MM.1S (cell line): ENCODE measurements at regions not wholly inside any gene's neighbourhood (a gene's known extent, or its start where the extent isn't known, plus 50 kb on each side); places are given as distances from the start of the nearest gene placed in this dataset.

ENCODE experiments used
- DNase-seq: peaks from one replicate; pipeline ENCODE4 v3.0.0-alpha.2; 2015
- H2AFZ ChIP-seq: fragments of 300-600 bp; sonication (generic); 2 replicates; pipeline ENCODE4 v1.6.0; 2016; ENCODE audit warnings: antibody characterized with exemption, low read length
- H3F3A ChIP-seq: fragments of 300-600 bp; sonication (generic); 2 replicates; pipeline ENCODE4 v1.6.1; 2016; ENCODE audit warnings: mild to moderate bottlenecking, antibody characterized with exemption, low read length, moderate library complexity, mixed read lengths; ENCODE audit not compliant: insufficient read depth
- H3K27ac ChIP-seq: fragments of 300-600 bp; sonication (generic); 2 replicates; pipeline ENCODE4 v1.5.1; 2016; ENCODE audit warnings: mild to moderate bottlenecking, low read length
- H3K27me3 ChIP-seq: fragments of 300-600 bp; sonication (generic); replicated peaks from 2 replicates; pipeline ENCODE4 v1.6.0; 2016; ENCODE audit warnings: low read length; ENCODE audit not compliant: insufficient read depth
- H3K36me3 ChIP-seq: fragments of 300-600 bp; sonication (generic); replicated peaks from 2 replicates; pipeline ENCODE4 v1.6.1; 2016; ENCODE audit warnings: mild to moderate bottlenecking, low read length, mixed read lengths; ENCODE audit not compliant: insufficient read depth
- H3K4me1 ChIP-seq: fragments of 300-600 bp; sonication (generic); 2 replicates; pipeline ENCODE4 v1.6.1; 2016; ENCODE audit warnings: low read length, mixed read lengths
- H3K4me2 ChIP-seq: fragments of 300-600 bp; sonication (generic); 2 replicates; pipeline ENCODE4 v1.6.0; 2016; ENCODE audit warnings: low read depth, low read length
- H3K4me3 ChIP-seq: fragments of 300-600 bp; sonication (generic); 2 replicates; pipeline ENCODE4 v1.5.1; 2016; ENCODE audit warnings: low read length, mixed read lengths
- H3K79me2 ChIP-seq: fragments of 300-600 bp; sonication (generic); 2 replicates; pipeline ENCODE4 v1.6.1; 2016; ENCODE audit warnings: mixed run types, low read length, mixed read lengths
- H3K9ac ChIP-seq: fragments of 300-600 bp; sonication (generic); 2 replicates; pipeline ENCODE4 v1.6.1; 2016; ENCODE audit warnings: low read length, mixed read lengths
- H3K9me2 ChIP-seq: fragments of 300-600 bp; sonication (generic); replicated peaks from 2 replicates; pipeline ENCODE4 v1.6.1; 2016; ENCODE audit warnings: mild to moderate bottlenecking, low read length, mixed read lengths; ENCODE audit not compliant: insufficient read depth
- H3K9me3 ChIP-seq: fragments of 300-600 bp; sonication (generic); replicated peaks from 2 replicates; pipeline ENCODE4 v1.6.1; 2016; ENCODE audit warnings: mild to moderate bottlenecking, low read length, mixed read lengths; ENCODE audit not compliant: insufficient read depth
- H4K20me1 ChIP-seq: fragments of 300-600 bp; sonication (generic); 2 replicates; pipeline ENCODE4 v1.6.1; 2016; ENCODE audit warnings: mild to moderate bottlenecking, low read length, moderate library complexity, mixed read lengths; ENCODE audit not compliant: insufficient read depth
- CTCF ChIP-seq: fragments of 300-600 bp; sonication (generic); IDR thresholded peaks from 2 replicates; pipeline ENCODE4 v1.5.1; 2016; ENCODE audit warnings: antibody characterized with exemption, low read length, mixed read lengths
- EZH2 ChIP-seq: fragments of 300-600 bp; sonication (generic); optimal IDR thresholded peaks from 2 replicates; pipeline ENCODE3; 2017; ENCODE audit warnings: low read depth, mild to moderate bottlenecking, antibody characterized with exemption, low read length, mixed read lengths
- EZH2phosphoT487 ChIP-seq: fragments of 300-600 bp; sonication (generic); IDR thresholded peaks from 2 replicates; pipeline ENCODE4 v1.6.1; 2018; ENCODE audit warnings: antibody characterized with exemption, low read length

DNA sequence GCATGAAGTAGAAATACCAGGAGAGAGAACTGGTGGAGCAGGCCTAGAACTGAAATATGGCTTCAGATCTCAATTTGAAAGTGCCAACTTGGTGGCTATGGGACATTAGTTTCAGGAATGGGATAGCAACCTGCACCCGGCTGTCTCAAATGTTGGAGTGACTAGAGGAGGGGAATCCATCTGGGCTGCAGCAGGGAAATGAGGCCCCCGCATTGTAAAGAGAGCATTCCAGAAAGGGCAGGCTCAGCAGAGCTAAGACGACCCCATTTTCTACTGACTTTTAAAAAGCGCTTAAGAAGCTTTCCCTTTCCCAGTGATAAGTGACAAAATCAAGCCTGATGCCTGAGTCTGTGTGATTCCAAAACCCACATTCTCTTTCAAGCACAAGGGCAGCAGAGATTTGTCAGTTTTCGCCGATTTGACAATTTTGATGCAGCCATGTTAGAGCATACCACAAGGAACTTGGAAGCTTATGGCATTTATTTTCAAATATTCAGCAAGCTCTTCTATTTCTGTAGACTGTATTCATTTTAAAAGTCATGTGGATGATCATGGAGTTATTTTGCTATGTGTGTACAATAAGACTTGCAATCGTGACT lies 119.8 kb upstream of the ARHGAP28 start:
- Histone ChIP-seq H4K20me1 (no peaks in the 10 kb centered on the region), H3K4me1 (no peaks in the 10 kb centered on the region), H3K4me2 (no peak overlapping the region), H3K27ac (no peak overlapping the region), H3K27me3 (no peaks in the 10 kb centered on the region), H3K79me2 (no peaks in the 10 kb centered on the region), H3K36me3 (no peaks in the 10 kb centered on the region), H3K4me3 (no peak overlapping the region), H3K9me3 (no peaks in the 10 kb centered on the region), H2AFZ (no peak overlapping the region), H3K9me2 (no peaks in the 10 kb centered on the region), H3K9ac (no peak overlapping the region), H3F3A (no peaks in the 10 kb centered on the region)
- DNase-seq, result no peak
- no peak for TF ChIP-seq EZH2phosphoT487
- TF ChIP-seq CTCF, result no peak
- TF ChIP-seq EZH2, result no peak

DNA sequence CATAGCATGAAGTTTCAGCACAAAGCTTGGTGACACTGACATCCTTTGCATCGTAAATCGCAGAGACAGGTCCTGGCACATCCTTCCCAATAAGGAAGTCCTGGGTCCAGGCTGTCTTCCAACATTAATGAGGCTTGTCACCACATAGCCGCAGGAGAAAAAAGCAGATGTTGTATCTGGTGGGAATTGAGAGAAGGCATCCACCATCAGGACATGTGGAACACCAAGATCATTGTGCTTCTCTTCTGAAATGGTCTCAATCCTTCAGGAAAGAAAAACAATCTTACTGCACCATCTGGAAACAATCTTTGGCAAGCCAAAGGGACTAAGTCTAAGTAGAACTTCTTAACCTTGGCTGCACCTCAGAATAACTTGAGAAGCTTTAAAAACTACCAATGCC lies 119.0 kb upstream of the ARHGAP28 start:
- Histone ChIP-seq H3K9me3 (no peaks in the 10 kb centered on the region), H3K79me2 (no peaks in the 10 kb centered on the region), H2AFZ (no peak overlapping the region), H3K4me2 (no peak overlapping the region), H3K9ac (no peak overlapping the region), H4K20me1 (no peaks in the 10 kb centered on the region), H3F3A (no peaks in the 10 kb centered on the region), H3K36me3 (no peaks in the 10 kb centered on the region), H3K4me3 (no peak overlapping the region), H3K9me2 (no peaks in the 10 kb centered on the region), H3K4me1 (no peaks in the 10 kb centered on the region), H3K27me3 (no peaks in the 10 kb centered on the region), H3K27ac (no peak overlapping the region)
- DNase-seq, result no peak
- no peak for TF ChIP-seq EZH2
- no peak for TF ChIP-seq EZH2phosphoT487
- TF ChIP-seq CTCF, result no peak

GRCh38 chr18:6613581-6613980 lies 115.9 kb upstream of the ARHGAP28 start:
- Histone ChIP-seq H3K36me3 (no peaks in the 10 kb centered on the region), H2AFZ (no peak overlapping the region), H3K4me1 (no peaks in the 10 kb centered on the region), H3K9me3 (no peaks in the 10 kb centered on the region), H3K4me3 (no peak overlapping the region), H3K9ac (no peak overlapping the region), H3K79me2 (no peaks in the 10 kb centered on the region), H3K9me2 (no peaks in the 10 kb centered on the region), H3F3A (no peaks in the 10 kb centered on the region), H3K27ac (no peak overlapping the region), H4K20me1 (no peaks in the 10 kb centered on the region), H3K27me3 (no peaks in the 10 kb centered on the region), H3K4me2 (no peak overlapping the region)
- DNase-seq, result no peak
- TF ChIP-seq CTCF (no peak), EZH2 (no peak), EZH2phosphoT487 (no peak)
